ENCODE measurements at regions not wholly inside any gene's neighbourhood (a gene's known extent, or its start where the extent isn't known, plus 50 kb on each side); places are given as distances from the start of the nearest gene placed in this dataset.

DNA sequence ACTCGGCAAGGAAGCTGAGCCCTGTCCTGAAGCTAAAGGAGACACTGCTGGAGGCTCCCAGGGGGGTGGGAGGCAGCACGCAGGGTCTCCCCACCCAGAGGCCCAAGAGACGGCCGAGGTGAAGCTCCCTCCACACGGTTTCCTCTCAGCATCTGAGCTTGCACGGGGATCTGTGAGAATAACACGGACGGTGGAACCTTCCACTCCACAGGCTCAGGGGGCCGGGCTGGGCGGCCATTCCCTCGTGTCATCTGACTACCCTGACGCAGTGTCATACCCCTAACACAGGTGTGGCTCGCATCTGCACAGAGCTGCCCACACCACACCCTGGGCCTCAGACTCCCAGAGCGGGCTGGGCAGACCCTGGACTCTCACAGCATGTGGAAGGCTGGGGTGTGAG lies 409.7 kb downstream of the SHANK2 start:
- no peaks in the 10 kb centered on the region for H3K27me3 ChIP-seq (ENCODE audit: insufficient read depth, poor library complexity, severe bottlenecking)
- no peaks in the 10 kb centered on the region for H3K9me3 ChIP-seq (ENCODE audit: severe bottlenecking)
- H3K36me3 ChIP-seq (ENCODE audit: low read depth): no peaks in the 10 kb centered on the region
- no peak overlapping the region for H3K27ac ChIP-seq (ENCODE audit: poor library complexity, severe bottlenecking)
- ATAC-seq (ENCODE audit: low read depth) (no peak), DNase-seq (ENCODE audit: low spot score) (no peak)
- no peak for TF ChIP-seq CTCF (IDR thresholded peaks at IDR 0.05; ENCODE audit: poor library complexity, severe bottlenecking)
- H3K4me1 ChIP-seq (ENCODE audit: insufficient read depth, poor library complexity, severe bottlenecking): no peaks in the 10 kb centered on the region
- H3K4me3 ChIP-seq (ENCODE audit: severe bottlenecking): no peak overlapping the region

- no peaks in the 10 kb centered on the region for H3K9me3 ChIP-seq (ENCODE audit: severe bottlenecking)
- no peak for TF ChIP-seq CTCF (IDR thresholded peaks at IDR 0.05; ENCODE audit: poor library complexity, severe bottlenecking)
- no peak overlapping the region for H3K4me3 ChIP-seq (ENCODE audit: severe bottlenecking)
- no peak overlapping the region for H3K27ac ChIP-seq (ENCODE audit: poor library complexity, severe bottlenecking)
- H3K36me3 ChIP-seq (ENCODE audit: low read depth): no peaks in the 10 kb centered on the region
- H3K4me1 ChIP-seq (ENCODE audit: insufficient read depth, poor library complexity, severe bottlenecking): no peaks in the 10 kb centered on the region
- H3K27me3 ChIP-seq (ENCODE audit: insufficient read depth, poor library complexity, severe bottlenecking): no peaks in the 10 kb centered on the region
- DNase-seq (ENCODE audit: low spot score) (no peak), ATAC-seq (ENCODE audit: low read depth) (no peak)
Measured at GRCh38 chr11:70843906-70844305, 408.5 kb downstream of the SHANK2 start.

- Histone ChIP-seq H3K4me3 (ENCODE audit: severe bottlenecking) (no peak overlapping the region), H3K9me3 (ENCODE audit: severe bottlenecking) (no peaks in the 10 kb centered on the region), H3K36me3 (ENCODE audit: low read depth) (no peaks in the 10 kb centered on the region), H3K27ac (ENCODE audit: poor library complexity, severe bottlenecking) (no peak overlapping the region), H3K4me1 (ENCODE audit: insufficient read depth, poor library complexity, severe bottlenecking) (no peaks in the 10 kb centered on the region), H3K27me3 (ENCODE audit: insufficient read depth, poor library complexity, severe bottlenecking) (no peaks in the 10 kb centered on the region)
- no peak for ATAC-seq (ENCODE audit: low read depth)
- no peak for TF ChIP-seq CTCF (IDR thresholded peaks at IDR 0.05; ENCODE audit: poor library complexity, severe bottlenecking)
- no peak for DNase-seq (ENCODE audit: low spot score)
Measured at GRCh38 chr11:70844387-70844786, 408.0 kb downstream of the SHANK2 start.

GRCh38 chr11:70845591-70846041 lies 406.8 kb downstream of the SHANK2 start:
- Histone ChIP-seq H3K27ac (ENCODE audit: poor library complexity, severe bottlenecking) (no peak overlapping the region), H3K36me3 (ENCODE audit: low read depth) (no peaks in the 10 kb centered on the region), H3K9me3 (ENCODE audit: severe bottlenecking) (no peaks in the 10 kb centered on the region), H3K4me1 (ENCODE audit: insufficient read depth, poor library complexity, severe bottlenecking) (no peaks in the 10 kb centered on the region), H3K4me3 (ENCODE audit: severe bottlenecking) (no peak overlapping the region), H3K27me3 (ENCODE audit: insufficient read depth, poor library complexity, severe bottlenecking) (no peaks in the 10 kb centered on the region)
- no peak for TF ChIP-seq CTCF (IDR thresholded peaks at IDR 0.05; ENCODE audit: poor library complexity, severe bottlenecking)
- no peak for DNase-seq (ENCODE audit: low spot score)
- ATAC-seq (ENCODE audit: low read depth): no peak

GRCh38 chr11:70846781-70847655 lies 405.4 kb downstream of the SHANK2 start:
- no peak for TF ChIP-seq CTCF (IDR thresholded peaks at IDR 0.05; ENCODE audit: poor library complexity, severe bottlenecking)
- Histone ChIP-seq H3K36me3 (ENCODE audit: low read depth) (no peaks in the 10 kb centered on the region), H3K9me3 (ENCODE audit: severe bottlenecking) (no peaks in the 10 kb centered on the region), H3K4me3 (ENCODE audit: severe bottlenecking) (no peak overlapping the region), H3K27me3 (ENCODE audit: insufficient read depth, poor library complexity, severe bottlenecking) (no peaks in the 10 kb centered on the region), H3K4me1 (ENCODE audit: insufficient read depth, poor library complexity, severe bottlenecking) (no peaks in the 10 kb centered on the region), H3K27ac (ENCODE audit: poor library complexity, severe bottlenecking) (no peak overlapping the region)
- DNase-seq (ENCODE audit: low spot score) (no peak), ATAC-seq (ENCODE audit: low read depth) (no peak)

All from RWPE2 (cell line).